ENCODE measurements at regions not wholly inside any gene's neighbourhood (a gene's known extent, or its start where the extent isn't known, plus 50 kb on each side); places are given as distances from the start of the nearest gene placed in this dataset.

DNA sequence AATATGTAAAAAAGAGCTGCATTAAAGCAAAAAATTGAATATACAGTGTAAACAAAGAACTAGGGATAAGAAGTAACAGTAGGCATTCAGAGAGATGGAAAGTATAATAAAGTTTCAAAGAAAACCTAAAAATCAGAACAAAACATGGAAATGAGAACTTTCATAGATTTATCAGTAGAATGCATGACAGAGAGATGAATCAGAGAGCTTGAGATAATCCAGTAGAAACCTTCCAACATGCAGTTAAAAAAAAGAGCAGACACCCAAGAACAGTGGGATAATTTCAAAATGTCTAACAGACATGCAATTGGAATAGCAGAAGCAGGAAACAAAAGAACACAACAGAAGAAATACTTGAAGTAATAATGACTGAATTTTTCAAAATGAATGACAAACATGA, 1384.2 kb downstream of the CDH11 start:
- TF ChIP-seq CTCF (optimal IDR thresholded peaks at IDR 0.05 in 1 of 3, IDR thresholded peaks at IDR 0.05 in 1 of 3, conservative IDR thresholded peaks at IDR 0.05 in 1 of 3; ENCODE audit: extremely low read depth in 1 of 3, insufficient read depth in 2 of 3, low read length in 3 of 3) (no peak), EZH2 (IDR thresholded peaks at IDR 0.05; ENCODE audit: low read length) (no peak)

All from keratinocyte (primary cell).